ENCODE measurements at regions not wholly inside any gene's neighbourhood (a gene's known extent, or its start where the extent isn't known, plus 50 kb on each side); places are given as distances from the start of the nearest gene placed in this dataset.

GRCh38 chr21:16438761-16439160, 709.0 kb downstream of the USP25 start:
- no peak for DNase-seq (ENCODE audit: low spot score)
- no peak overlapping the region for H2AFZ ChIP-seq
- H4K20me1 ChIP-seq (replicated peaks; ENCODE audit: insufficient read depth), result no peaks in the 10 kb centered on the region
- Mint-ChIP-seq H3K36me3 (ENCODE audit: low read depth) (no peaks in the 10 kb centered on the region), H3K27me3 (ENCODE audit: insufficient read depth, low read depth, poor library complexity) (no peaks in the 10 kb centered on the region), H3K4me1 (no peaks in the 10 kb centered on the region), H3K4me3 (no peak overlapping the region), H3K27ac (no peak overlapping the region), H3K9me3 (no peaks in the 10 kb centered on the region)
- no peak overlapping the region for H3K4me2 ChIP-seq
- no peaks in the 10 kb centered on the region for H3K79me2 ChIP-seq (replicated peaks; ENCODE audit: insufficient read depth)
- no peak for ATAC-seq
- no peaks in the 10 kb centered on the region for H3K4me1 ChIP-seq (ENCODE audit: insufficient read depth)
- H3F3A ChIP-seq (replicated peaks; ENCODE audit: low read depth), result no peaks in the 10 kb centered on the region
- H3K4me3 ChIP-seq, result no peak overlapping the region
- H3K36me3 ChIP-seq (ENCODE audit: insufficient read depth), result no peaks in the 10 kb centered on the region
- TF ChIP-seq ZNF462 (CRISPR knock-in tag; IDR thresholded peaks at IDR 0.05) (no peak), REST (IDR thresholded peaks at IDR 0.05; ENCODE audit: unreplicated experiment) (no peak)
- no peak overlapping the region for H3K27ac ChIP-seq (ENCODE audit: low read depth)
- H3K27me3 ChIP-seq (ENCODE audit: insufficient read depth), result no peaks in the 10 kb centered on the region
- no peaks in the 10 kb centered on the region for H3K9me2 ChIP-seq (ENCODE audit: insufficient read depth)

DNA sequence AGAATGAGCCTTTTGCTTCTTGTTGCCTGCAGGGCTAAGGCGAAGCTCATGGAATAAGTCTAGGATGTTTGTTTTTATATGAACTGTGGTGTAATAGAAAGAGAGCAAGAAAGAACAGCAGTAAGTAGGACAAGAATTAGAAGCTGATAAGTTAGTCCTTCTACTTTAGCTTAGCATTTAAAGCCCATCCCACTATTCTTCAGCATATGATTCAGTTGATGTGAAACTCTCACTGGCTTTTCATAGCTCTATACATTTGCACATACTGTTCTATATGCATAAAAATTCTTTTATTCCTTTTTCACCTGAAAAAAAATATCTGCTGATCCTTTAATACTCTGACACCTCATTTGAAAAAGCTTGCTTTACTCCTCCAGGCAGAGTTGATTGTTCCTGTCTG, 712.0 kb downstream of the USP25 start:
- no peak overlapping the region for H3K4me3 Mint-ChIP-seq
- Histone ChIP-seq H2AFZ (no peak overlapping the region), H3K4me2 (no peak overlapping the region), H3K4me1 (ENCODE audit: insufficient read depth) (no peaks in the 10 kb centered on the region), H3K27me3 (ENCODE audit: insufficient read depth) (no peaks in the 10 kb centered on the region), H3K79me2 (replicated peaks; ENCODE audit: insufficient read depth) (no peaks in the 10 kb centered on the region), H3K36me3 (ENCODE audit: insufficient read depth) (no peaks in the 10 kb centered on the region), H3K4me3 (no peak overlapping the region), H3K27ac (ENCODE audit: low read depth) (no peak overlapping the region), H3F3A (replicated peaks; ENCODE audit: low read depth) (no peaks in the 10 kb centered on the region), H4K20me1 (replicated peaks; ENCODE audit: insufficient read depth) (no peaks in the 10 kb centered on the region), H3K9me2 (ENCODE audit: insufficient read depth) (no peaks in the 10 kb centered on the region)
- H3K36me3 Mint-ChIP-seq (ENCODE audit: low read depth), result no peaks in the 10 kb centered on the region
- no peaks in the 10 kb centered on the region for H3K9me3 Mint-ChIP-seq
- ATAC-seq (no peak), DNase-seq (ENCODE audit: low spot score) (no peak)
- H3K27me3 Mint-ChIP-seq (ENCODE audit: insufficient read depth, low read depth, poor library complexity), result no peaks in the 10 kb centered on the region
- H3K4me1 Mint-ChIP-seq, result peaks cover 6% of the 10 kb centered on the region; the same call in 1 of the 3 replicates
- H3K27ac Mint-ChIP-seq, result no peak overlapping the region
- no peak for TF ChIP-seq CREB1 (CRISPR knock-in tag; IDR thresholded peaks at IDR 0.05; ENCODE audit: low read depth)
- TF ChIP-seq, protein P1, sequence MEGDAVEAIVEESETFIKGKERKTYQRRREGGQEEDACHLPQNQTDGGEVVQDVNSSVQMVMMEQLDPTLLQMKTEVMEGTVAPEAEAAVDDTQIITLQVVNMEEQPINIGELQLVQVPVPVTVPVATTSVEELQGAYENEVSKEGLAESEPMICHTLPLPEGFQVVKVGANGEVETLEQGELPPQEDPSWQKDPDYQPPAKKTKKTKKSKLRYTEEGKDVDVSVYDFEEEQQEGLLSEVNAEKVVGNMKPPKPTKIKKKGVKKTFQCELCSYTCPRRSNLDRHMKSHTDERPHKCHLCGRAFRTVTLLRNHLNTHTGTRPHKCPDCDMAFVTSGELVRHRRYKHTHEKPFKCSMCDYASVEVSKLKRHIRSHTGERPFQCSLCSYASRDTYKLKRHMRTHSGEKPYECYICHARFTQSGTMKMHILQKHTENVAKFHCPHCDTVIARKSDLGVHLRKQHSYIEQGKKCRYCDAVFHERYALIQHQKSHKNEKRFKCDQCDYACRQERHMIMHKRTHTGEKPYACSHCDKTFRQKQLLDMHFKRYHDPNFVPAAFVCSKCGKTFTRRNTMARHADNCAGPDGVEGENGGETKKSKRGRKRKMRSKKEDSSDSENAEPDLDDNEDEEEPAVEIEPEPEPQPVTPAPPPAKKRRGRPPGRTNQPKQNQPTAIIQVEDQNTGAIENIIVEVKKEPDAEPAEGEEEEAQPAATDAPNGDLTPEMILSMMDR (conservative IDR thresholded peaks at IDR 0.05; ENCODE audit: low read depth in 2 of 2), result no peak

All from GM23338 (cell line).